Fibroblast of skin of left quadriceps (primary cell): ENCODE measurements at regions not wholly inside any gene's neighbourhood (a gene's known extent, or its start where the extent isn't known, plus 50 kb on each side); places are given as distances from the start of the nearest gene placed in this dataset.

Experiments
- DNase-seq, 2 experiments: peaks; one replicate each; pipeline ENCODE4 v3.0.0-alpha.2; 2013; ENCODE audit warnings: low read depth in 2 of 2

GRCh38 chr6:114436691-114437090 is 93.9 kb upstream of the HS3ST5 start:
- no peak for DNase-seq

GRCh38 chr6:114435985-114436384 is 93.2 kb upstream of the HS3ST5 start:
- DNase-seq: no peak

GRCh38 chr6:114432400-114432799 is 89.6 kb upstream of the HS3ST5 start:
- DNase-seq: no peak

GRCh38 chr6:114431641-114432040 is 88.8 kb upstream of the HS3ST5 start:
- no peak for DNase-seq

- no peak for DNase-seq
These were observed 87.8 kb upstream of the HS3ST5 start for GRCh38 chr6:114430534-114431124.

- no peak for DNase-seq
These were observed 85.5 kb upstream of the HS3ST5 start for GRCh38 chr6:114428341-114428740.

GRCh38 chr6:114421199-114421598 is 78.4 kb upstream of the HS3ST5 start:
- no peak for DNase-seq

GRCh38 chr6:114419175-114419574 is 76.4 kb upstream of the HS3ST5 start:
- no peak for DNase-seq

- no peak for DNase-seq
These were observed 75.6 kb upstream of the HS3ST5 start for GRCh38 chr6:114418304-114418972.

- no peak for DNase-seq
These were observed 64.7 kb upstream of the HS3ST5 start for GRCh38 chr6:114407426-114408035.

- no peak for DNase-seq
These were observed 61.6 kb upstream of the HS3ST5 start for GRCh38 chr6:114404339-114404955.

GRCh38 chr6:114403858-114404257 is 61.0 kb upstream of the HS3ST5 start:
- DNase-seq: no peak

GRCh38 chr6:114398481-114398880 is 55.7 kb upstream of the HS3ST5 start:
- no peak for DNase-seq
